ENCODE measurements at regions not wholly inside any gene's neighbourhood (a gene's known extent, or its start where the extent isn't known, plus 50 kb on each side); places are given as distances from the start of the nearest gene placed in this dataset.

- H3K4me3 ChIP-seq = no peak overlapping the region
- no peak overlapping the region for H3K27ac ChIP-seq
- DNase-seq (ENCODE audit: extremely low spot score in 2 of 2) = no peak
- TF ChIP-seq CTCF (IDR thresholded peaks at IDR 0.05) = no peak
- TF ChIP-seq POLR2AphosphoS5 (IDR thresholded peaks at IDR 0.05; ENCODE audit: insufficient read depth in 1 of 2, low read depth in 1 of 2) = no peak
- no peak for TF ChIP-seq POLR2A (IDR thresholded peaks at IDR 0.05)
- H3K36me3 ChIP-seq = no peaks in the 10 kb centered on the region
- H3K9me3 ChIP-seq = no peaks in the 10 kb centered on the region
- intact Hi-C loops (cut with DNase I) = no loop called here
- no peaks in the 10 kb centered on the region for H3K27me3 ChIP-seq
- no peaks in the 10 kb centered on the region for H3K4me1 ChIP-seq
Observed at GRCh38 chr3:161818106-161818505, 321.5 kb downstream of the OTOL1 start.

- Histone ChIP-seq H3K27me3 (no peaks in the 10 kb centered on the region), H3K4me1 (no peaks in the 10 kb centered on the region), H3K9me3 (no peaks in the 10 kb centered on the region), H3K27ac (no peak overlapping the region), H3K4me3 (no peak overlapping the region), H3K36me3 (no peaks in the 10 kb centered on the region)
- DNase-seq (ENCODE audit: extremely low spot score in 2 of 2) = no peak
- TF ChIP-seq CTCF (IDR thresholded peaks at IDR 0.05) (no peak), POLR2A (IDR thresholded peaks at IDR 0.05) (no peak), POLR2AphosphoS5 (IDR thresholded peaks at IDR 0.05; ENCODE audit: insufficient read depth in 1 of 2, low read depth in 1 of 2) (no peak)
- intact Hi-C loops (cut with DNase I) = no loop called here
Observed at GRCh38 chr3:161821591-161821990, 325.0 kb downstream of the OTOL1 start.

- H3K4me3 ChIP-seq = no peak overlapping the region
- TF ChIP-seq POLR2AphosphoS5 (IDR thresholded peaks at IDR 0.05; ENCODE audit: insufficient read depth in 1 of 2, low read depth in 1 of 2) = no peak
- no peak for TF ChIP-seq POLR2A (IDR thresholded peaks at IDR 0.05)
- TF ChIP-seq CTCF (IDR thresholded peaks at IDR 0.05) = no peak
- intact Hi-C loops (cut with DNase I) = no loop called here
- H3K27me3 ChIP-seq = no peaks in the 10 kb centered on the region
- no peaks in the 10 kb centered on the region for H3K9me3 ChIP-seq
- no peak overlapping the region for H3K27ac ChIP-seq
- DNase-seq (ENCODE audit: extremely low spot score in 2 of 2) = no peak
- no peaks in the 10 kb centered on the region for H3K36me3 ChIP-seq
- no peaks in the 10 kb centered on the region for H3K4me1 ChIP-seq
Observed at GRCh38 chr3:161822291-161822690, 325.7 kb downstream of the OTOL1 start.

GRCh38 chr3:161823910-161824309 is 327.3 kb downstream of the OTOL1 start:
- Histone ChIP-seq H3K27ac (no peak overlapping the region), H3K36me3 (no peaks in the 10 kb centered on the region), H3K4me3 (no peak overlapping the region), H3K4me1 (no peaks in the 10 kb centered on the region), H3K9me3 (no peaks in the 10 kb centered on the region), H3K27me3 (no peaks in the 10 kb centered on the region)
- no peak for DNase-seq (ENCODE audit: extremely low spot score in 2 of 2)
- TF ChIP-seq POLR2AphosphoS5 (IDR thresholded peaks at IDR 0.05; ENCODE audit: insufficient read depth in 1 of 2, low read depth in 1 of 2) (no peak), POLR2A (IDR thresholded peaks at IDR 0.05) (no peak), CTCF (IDR thresholded peaks at IDR 0.05) (no peak)
- intact Hi-C loops (cut with DNase I) = no loop called here

- no peak for TF ChIP-seq POLR2AphosphoS5 (IDR thresholded peaks at IDR 0.05; ENCODE audit: insufficient read depth in 1 of 2, low read depth in 1 of 2)
- no peak for TF ChIP-seq CTCF (IDR thresholded peaks at IDR 0.05)
- no peak for TF ChIP-seq POLR2A (IDR thresholded peaks at IDR 0.05)
- Histone ChIP-seq H3K27ac (no peak overlapping the region), H3K36me3 (no peaks in the 10 kb centered on the region), H3K27me3 (no peaks in the 10 kb centered on the region), H3K9me3 (no peaks in the 10 kb centered on the region), H3K4me3 (no peak overlapping the region), H3K4me1 (no peaks in the 10 kb centered on the region)
- DNase-seq (ENCODE audit: extremely low spot score in 2 of 2) = no peak
- intact Hi-C loops (cut with DNase I) = no loop called here
Observed at GRCh38 chr3:161838021-161838420, 341.4 kb downstream of the OTOL1 start.
